GM21423 (cell line): ENCODE measurements at regions not wholly inside any gene's neighbourhood (a gene's known extent, or its start where the extent isn't known, plus 50 kb on each side); places are given as distances from the start of the nearest gene placed in this dataset.

Source experiments
- ATAC-seq: cut with Tn5 transposase; IDR thresholded peaks from one replicate; pipeline ENCODE4 v1.9.1; 2021; ENCODE audit warnings: mild to moderate bottlenecking, moderate library complexity; ENCODE audit not compliant: unreplicated experiment

DNA sequence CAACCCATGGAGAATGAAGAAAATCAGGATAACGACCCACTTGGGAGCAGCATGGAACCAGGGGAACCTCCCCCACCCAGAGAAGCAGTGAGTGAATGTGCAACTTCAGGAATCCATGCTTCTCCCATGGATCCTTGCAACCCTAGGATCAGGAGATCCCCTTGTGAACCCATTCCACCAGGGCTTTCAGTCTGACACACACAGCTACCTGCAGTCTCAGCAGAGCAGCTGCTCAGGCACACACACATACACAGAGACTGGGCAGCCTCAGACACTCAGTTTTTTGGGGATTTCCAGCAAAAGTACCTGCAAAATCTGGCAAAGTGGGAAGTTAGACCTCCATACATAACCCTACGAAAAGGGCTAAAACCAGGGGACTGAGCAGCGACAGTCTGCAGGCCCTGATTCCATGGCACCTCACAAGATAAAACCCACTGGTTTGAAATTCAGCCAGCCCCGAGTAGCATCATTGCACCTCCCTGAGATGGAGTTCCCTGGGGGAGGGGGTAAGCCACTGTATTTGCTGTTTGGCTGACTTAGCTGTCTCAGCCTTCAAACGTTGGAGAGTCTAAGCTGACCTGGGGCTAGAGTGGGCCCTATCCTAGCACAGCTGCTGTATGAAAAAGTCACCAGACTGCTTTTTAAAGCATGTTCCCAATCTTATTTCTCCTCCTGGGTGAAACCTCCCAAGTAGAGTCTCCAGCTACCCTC, 737.5 kb upstream of the NDST4 start:
- peak; percentile 62 for ATAC-seq

DNA sequence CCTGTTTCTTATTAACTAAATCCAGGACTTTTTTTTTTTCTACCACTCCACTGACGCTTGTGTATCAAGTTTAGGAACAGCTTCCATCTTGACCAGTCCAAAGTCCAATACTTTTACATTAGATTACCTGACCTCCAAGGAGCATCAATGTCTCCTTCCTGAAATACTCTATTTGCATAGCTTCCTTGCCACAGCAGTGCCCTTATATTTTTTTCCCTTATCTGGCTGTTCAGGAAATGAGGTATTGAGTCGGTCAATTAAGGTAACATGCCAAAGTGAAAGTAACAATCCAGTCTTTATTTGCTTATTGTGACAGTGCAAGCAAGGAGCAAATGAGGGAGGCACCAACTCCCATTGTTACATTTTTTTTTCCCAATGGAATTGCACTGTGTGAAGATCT, 730.8 kb upstream of the NDST4 start:
- ATAC-seq: no peak

DNA sequence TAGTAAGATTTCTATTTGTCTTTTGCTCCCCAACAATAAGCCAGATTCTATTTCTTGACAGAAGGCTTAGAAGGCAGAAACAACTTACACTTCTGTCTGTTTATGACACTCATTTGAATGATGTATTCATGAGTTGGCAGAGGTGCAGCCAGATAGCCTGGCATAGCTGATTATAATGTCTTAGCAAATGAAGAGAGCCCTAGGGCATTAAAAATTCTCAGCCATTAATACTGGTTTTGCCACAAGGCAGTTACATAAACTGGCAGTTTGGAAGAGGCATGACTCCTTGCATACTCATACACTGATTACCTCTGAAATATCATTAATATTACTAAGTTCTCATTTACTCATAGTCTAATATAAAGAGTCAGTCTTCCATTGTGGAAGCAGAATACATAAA, 728.5 kb upstream of the NDST4 start:
- no peak for ATAC-seq

DNA sequence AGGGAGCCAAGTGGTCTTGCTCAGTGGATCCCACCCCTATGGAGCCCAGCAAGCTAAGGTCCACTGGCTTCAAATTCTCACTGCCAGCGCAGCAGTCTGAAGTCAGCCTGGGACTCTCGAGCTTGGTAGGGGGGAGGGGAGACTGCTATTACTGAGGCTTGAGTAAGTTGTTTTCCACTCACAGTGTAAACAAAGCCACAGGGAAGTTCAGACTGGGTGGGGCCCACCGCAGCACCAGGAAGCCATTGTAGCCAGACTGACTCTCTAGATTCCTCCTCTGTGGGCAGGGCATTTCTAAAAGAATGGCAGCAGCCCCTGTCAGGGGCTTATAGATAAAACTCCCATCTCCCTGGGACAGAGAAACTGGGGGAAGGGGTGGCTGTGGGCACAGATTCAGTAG, 721.0 kb upstream of the NDST4 start:
- ATAC-seq: no peak

DNA sequence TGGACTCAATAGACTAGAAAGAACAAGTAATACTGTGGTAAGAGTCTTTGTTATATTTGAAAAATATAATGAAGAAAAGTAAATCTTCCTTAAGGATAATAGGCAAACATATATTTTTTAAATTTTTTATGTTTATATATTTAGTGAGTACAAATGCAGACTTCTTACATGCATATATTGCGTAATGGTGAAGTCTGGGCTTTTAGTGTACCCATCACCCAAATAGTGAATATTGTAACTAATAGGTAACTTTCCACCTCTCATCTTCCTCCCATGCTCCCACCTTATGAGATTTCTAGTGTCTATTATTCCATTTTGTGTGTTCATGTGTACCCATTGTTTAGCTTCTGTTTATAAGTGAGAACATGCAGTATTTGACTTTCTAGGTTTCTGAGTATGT, 711.2 kb upstream of the NDST4 start:
- ATAC-seq: no peak

DNA sequence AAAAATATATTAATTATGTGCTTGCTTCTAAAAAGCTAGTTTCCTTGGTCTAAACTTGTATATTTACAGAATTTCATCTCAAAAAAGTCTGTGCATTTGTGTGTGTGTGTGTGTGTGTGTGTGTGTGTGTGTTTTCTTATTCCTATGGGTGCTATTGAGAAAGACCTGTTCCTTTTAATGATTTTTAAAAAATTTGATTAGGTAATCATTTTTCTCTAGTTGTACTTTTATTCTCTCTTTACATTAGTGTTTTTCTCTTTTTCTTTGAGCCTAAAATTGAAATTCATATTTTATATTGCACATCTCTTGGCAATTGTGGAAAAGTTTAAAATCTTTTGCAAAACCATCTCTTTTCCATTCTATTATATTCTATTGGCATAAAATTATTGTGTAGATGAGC, 690.4 kb upstream of the NDST4 start:
- no peak for ATAC-seq

DNA sequence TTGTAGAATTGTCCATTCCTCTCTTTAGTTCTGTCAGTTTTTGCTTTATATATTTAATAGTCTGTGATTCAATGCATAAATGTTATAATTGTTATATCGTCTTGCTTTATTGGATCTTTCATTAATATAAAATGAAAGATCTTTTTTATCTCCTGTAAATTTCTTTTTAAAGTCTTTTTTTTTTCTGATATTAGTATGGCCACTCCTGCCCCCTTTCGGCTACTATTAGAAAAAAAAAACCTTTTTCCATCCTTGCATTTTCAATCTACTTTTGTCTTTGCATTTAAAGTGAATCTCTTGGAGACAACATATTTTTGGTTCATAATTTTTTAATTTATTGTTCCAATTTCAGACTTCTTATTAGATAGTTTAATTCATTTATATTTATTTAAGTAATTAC, 677.4 kb upstream of the NDST4 start:
- ATAC-seq: no peak

DNA sequence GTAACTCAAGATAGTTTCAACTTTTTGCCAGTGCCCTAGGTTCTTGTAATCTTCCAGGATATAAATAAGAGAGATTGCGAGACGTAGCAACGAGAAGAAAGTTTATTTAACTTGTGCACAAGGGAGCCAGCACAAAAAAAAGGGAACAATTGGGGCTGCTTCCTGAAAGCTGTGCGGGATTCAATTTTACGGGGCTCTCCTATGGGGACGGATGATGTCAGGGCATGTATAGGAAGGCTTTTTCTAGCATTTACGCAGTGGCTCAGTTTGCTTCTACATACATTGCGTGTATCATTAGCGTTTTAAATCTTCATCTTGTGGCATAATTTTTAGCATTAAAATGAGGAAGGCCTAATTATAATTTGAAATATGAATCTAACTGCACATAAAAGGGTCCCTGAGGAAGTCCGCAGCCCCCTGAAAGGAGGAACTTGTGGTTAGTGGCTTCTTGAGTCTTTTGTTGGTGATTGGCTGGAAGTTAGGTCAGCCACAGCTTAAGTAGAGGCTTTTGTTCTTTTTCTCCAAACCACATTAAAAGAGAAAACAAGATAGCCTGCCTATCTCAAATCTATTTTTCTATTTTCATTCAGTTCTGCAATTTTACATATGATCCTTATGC, 668.2 kb upstream of the NDST4 start:
- peak; percentile 70 for ATAC-seq

DNA sequence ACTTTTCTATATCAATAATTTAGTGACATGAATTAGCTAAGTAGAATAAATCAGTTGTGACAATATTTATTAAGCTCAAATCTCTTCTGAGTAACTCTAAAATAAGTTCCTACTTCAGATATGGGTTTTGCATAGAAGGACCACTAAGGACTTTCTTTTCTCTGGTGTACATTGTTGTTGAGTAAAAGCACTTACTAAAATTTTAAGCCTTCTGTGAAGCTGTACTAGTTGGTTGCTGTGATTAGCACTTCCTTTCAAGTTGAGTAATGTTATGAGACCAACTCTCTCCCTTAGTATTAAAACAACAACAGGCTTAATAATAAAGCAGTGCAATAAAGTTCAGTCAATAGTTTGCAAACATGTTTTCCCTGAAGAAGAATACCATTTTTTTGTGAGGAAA, 667.4 kb upstream of the NDST4 start:
- ATAC-seq: peak; percentile 64

DNA sequence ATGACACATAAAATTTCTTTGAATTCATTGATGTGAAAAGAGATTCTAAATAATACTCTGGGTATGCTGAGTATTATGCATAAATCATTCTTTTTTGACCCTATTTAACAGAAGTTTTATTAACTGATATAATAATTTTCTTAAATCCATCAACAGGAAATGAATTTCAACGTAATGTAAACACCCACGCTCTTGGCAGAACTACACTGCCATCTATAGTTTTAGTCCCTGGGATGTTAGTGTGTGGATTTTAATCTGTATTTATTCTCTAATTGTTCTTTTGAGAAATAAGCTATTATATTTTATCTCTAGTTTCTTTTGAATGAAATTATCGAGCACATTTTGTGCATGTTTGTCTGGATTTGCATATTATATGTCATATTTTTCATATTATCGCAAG, 666.8 kb upstream of the NDST4 start:
- no peak for ATAC-seq

DNA sequence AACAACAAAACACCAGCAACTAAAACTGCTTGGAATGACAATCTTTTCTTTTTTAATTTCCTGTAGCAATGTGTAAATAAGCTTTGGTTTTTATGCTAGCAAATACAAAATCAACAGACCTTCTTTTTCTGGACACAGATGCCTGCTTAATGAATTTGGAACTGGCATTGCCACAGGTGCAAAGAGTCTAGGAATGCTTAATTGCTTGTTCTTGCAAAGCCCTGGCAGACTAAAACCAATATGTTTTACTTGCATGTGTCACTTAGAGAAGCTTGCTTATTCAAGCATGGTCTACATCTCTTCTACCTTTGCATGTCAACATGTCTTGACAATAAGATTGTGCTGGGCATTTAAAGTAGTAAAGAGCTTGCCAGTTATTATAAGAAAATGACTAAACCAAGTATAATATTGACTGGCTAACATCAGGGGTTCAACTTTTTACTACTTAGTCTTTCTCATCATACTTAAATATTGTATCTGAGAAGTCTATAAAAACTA, 656.7 kb upstream of the NDST4 start:
- no peak for ATAC-seq

DNA sequence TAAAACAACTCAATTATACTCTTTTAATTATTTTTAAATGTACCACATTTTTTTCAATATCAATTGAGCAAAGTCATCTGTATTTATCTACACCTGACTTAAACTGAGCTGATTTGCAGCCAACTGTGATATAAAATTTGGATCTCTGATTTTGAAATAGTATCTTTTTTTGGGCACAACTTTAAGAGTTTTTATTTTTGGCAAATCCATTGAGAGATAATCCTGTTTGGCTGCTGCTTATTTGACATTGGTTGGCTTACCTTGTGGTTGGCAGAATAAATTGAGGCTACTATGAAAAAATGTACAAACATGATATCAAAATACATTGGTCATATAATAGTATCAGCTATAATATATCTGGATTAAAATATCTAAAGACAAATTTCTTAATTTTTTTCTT, 656.0 kb upstream of the NDST4 start:
- ATAC-seq: no peak

DNA sequence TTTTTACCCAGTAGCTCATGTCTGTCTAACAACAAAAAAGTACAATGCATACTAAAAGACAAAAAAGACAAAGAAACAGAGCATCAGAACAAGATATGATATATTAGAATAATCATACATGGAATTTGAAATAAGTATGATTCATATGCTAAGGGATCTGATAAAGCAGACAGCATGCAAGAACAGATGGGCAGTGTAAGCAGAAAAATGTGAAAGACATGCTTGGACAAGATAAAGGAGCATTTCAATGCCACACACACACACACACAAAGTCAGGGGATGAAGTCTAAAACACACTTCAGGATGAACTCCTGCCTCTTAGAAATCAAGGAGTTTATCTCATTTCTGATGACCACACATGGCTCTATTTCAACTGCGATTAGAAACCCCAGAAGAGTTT, 649.6 kb upstream of the NDST4 start:
- no peak for ATAC-seq

DNA sequence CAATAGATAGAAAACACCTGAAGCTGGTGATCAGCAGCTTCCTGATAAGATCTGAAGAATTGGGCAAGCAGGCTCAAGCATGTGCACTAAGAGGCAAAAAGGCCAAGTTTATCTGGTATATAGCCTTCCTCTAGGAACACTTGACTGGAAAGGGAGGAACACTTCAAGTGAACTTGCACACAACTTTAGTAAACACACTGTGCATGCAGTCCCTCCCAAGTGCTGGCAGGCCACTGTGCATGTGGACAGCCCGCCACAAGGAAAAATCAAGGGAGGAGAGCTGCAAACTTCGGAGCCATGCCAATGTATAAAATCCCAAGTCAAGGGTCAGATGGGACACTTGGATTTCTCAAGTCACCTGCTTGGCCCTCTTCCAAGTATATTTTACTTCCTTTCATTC, 645.8 kb upstream of the NDST4 start:
- ATAC-seq: no peak

DNA sequence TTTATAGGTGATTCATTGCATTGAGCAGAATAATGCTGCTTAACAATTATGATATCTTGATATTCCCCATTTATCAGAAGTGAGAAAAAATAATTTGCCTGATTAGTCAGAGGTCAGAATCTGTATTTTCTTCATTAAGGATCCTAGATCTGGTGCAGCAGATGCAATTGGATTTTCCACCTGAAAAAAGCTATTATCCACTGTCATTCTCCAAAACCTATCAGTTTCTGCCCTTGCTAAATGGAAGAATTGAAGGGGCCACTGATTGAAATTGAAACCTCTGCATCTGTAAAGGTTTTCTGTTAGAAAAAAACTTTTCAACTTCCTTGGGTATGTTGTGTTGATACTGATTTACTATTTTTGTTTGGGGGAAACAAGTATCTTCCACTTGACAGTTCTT, 636.0 kb upstream of the NDST4 start:
- ATAC-seq: no peak

DNA sequence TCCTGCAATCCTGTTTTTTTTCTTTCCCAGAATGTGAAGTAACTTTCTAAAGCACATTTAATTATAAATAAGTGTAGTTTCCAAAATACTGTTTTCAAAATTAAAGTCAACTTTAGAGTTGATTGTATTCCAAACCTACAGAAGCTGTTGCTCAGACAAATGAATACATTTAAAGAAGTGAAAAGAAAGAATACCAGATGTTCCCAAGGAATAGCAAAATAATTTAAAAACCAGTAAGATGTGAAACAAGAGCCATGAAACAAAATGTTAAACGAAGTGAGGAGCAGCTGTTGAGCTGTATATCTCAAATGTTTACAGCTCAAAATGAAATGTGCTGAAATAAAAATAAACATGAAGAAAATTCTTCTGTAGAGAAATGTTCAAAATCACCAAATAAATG, 627.4 kb upstream of the NDST4 start:
- no peak for ATAC-seq

DNA sequence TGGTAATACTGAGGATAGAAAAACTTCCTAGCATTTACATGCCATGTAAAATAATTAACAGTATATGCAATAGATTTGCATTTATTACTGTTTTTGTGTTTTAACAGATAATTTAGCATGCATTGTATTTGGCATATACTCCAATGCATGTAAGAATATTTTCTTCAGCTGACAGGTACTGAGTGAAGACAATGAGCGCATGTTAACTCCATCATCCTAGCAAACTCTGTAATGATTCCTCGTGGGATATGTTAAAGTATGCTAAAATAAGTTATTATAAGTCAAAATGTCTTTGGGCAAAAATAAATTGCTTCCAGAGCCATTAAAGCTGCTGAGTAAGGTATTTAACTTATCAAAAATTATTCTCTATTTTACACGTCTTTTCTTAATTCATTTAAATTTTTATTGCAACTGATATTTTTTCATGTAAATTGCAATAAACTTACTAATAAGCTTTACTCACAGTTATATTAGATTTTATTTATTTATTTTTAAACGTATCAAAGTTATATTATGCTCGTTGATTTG, 616.4 kb upstream of the NDST4 start:
- no peak for ATAC-seq

DNA sequence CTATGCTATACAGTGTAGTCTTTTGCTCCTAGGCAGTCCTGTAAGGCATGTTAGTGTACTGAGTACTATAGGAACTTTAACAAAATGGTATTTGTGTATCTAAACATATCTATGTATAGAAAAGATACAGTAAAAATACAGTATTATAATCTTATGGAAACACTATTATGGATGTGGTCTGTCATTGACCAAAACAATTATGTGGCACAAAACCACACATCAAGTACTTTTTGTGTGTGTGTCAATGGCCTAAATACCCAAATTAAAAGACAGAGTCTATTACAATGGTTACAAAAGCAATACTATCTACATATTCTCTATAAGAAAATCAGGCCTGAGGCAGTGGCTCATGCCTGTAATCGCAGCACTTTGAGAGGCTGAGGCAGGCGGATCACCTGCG, 610.2 kb upstream of the NDST4 start:
- ATAC-seq: no peak

DNA sequence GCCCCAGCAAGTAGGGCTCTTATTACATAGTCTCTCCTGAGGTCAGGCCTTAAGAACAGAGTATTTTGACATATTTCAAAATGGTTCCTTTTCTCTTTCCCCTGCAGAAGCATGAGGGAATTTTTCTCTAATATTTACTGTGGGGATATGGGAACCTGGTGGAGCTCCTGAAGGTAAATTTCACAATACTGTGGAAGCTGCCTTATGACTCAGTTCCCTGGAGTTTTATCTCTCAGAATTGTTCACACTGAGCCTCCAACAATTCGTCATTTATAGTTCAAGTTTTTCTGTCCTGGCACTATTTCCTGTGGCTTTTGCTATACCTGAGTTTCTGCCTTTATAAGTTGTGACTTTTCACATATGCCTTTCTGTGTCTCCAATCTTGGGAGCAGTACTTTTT, 607.2 kb upstream of the NDST4 start:
- no peak for ATAC-seq

DNA sequence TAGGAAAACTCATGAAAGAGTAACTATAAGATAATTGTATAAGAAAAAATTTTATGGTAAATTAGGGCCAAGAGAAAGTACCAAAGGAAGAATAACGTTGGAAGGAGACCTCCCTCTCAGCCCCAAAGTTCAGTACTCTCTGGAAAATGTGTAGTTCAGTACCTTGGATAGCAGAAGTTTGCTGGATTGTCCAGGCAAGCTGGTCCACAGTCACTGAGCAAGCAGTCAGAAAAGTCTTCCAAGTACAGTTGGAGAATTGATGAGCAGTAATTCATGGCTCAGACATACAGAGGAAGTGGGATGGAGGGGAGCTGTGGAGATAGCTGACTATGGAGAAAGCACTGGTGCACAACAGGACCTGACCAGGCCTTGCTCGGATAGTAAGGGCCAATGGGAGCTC, 598.2 kb upstream of the NDST4 start:
- no peak for ATAC-seq

DNA sequence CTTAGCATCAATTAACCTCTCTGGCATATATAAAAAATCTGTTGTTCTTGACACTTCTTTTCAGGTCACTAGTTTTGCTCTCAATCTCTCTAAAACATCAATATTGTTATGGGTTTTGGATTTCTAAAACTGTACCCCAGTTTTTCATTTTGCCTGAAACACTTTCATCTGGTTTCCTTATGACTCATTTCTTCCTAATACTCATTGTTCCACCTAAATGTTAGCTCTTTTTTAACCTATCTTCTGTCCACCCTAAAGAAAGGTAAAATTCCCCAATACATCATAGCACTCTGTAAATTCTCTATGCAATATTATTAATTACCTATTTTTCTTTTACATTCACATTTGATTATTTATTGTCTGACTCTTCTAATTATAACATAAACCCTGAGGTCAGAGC, 575.5 kb upstream of the NDST4 start:
- ATAC-seq: no peak

DNA sequence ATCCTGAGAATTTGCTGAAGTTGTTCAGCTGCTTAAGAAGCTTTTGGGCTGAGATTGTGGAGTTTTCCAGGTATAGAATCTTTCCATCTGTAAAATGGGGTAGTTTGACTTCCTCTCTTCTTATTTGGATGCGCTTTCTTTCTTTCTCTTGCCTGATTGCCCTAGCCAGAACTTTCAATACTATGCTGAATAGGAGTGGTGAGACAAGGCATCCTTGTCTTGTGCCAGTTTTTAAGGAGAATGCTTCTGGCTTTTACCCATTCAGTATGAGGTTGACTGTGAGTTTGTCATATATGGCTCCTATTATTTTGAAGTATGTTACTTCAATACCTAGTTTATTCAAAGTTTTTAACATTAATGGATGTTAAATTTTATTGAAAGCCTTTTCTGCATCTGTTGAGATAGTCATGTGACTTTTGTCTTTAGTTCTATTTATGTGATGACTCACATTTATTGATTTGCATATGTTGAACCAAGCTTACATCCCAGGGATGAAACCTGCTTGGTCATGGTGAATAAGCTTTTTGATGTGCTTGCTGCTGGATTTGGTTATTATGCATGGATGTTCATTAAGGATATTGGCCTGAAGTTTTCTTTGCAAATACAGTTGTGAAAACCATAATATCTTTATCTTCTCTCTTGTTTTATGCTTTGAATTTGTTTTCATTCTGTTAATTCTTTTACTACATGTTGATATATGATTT, 573.8 kb upstream of the NDST4 start:
- ATAC-seq: no peak
